HG02642 (cell line): ENCODE measurements at regions not wholly inside any gene's neighbourhood (a gene's known extent, or its start where the extent isn't known, plus 50 kb on each side); places are given as distances from the start of the nearest gene placed in this dataset.

Experiments used
- ATAC-seq: cut with Tn5 transposase; IDR thresholded peaks from one replicate; pipeline ENCODE4 v1.9.1; 2021; ENCODE audit warnings: mild to moderate bottlenecking; ENCODE audit not compliant: unreplicated experiment, poor library complexity

- no peak for ATAC-seq
Observed at GRCh38 chr13:55347528-55347927, 1793.2 kb upstream of the PRR20A start.

GRCh38 chr13:55359067-55359466 lies 1781.7 kb upstream of the PRR20A start:
- ATAC-seq: no peak

GRCh38 chr13:55361141-55361540 lies 1779.6 kb upstream of the PRR20A start:
- no peak for ATAC-seq

GRCh38 chr13:55366676-55367075 lies 1774.0 kb upstream of the PRR20A start:
- no peak for ATAC-seq

- ATAC-seq: no peak
Observed at GRCh38 chr13:55394470-55394869, 1746.2 kb upstream of the PRR20A start.

- ATAC-seq: no peak
Observed at GRCh38 chr13:55402870-55403269, 1737.8 kb upstream of the PRR20A start.

GRCh38 chr13:55403887-55404487 lies 1736.7 kb upstream of the PRR20A start:
- ATAC-seq: no peak

GRCh38 chr13:55410398-55411330 lies 1730.1 kb upstream of the PRR20A start:
- ATAC-seq: no peak

GRCh38 chr13:55418095-55418494 lies 1722.6 kb upstream of the PRR20A start:
- ATAC-seq: no peak

GRCh38 chr13:55432814-55433213 lies 1707.9 kb upstream of the PRR20A start:
- no peak for ATAC-seq

- no peak for ATAC-seq
Observed at GRCh38 chr13:55437162-55437561, 1703.6 kb upstream of the PRR20A start.

- ATAC-seq: no peak
Observed at GRCh38 chr13:55439450-55439849, 1701.3 kb upstream of the PRR20A start.

GRCh38 chr13:55440465-55441085 lies 1700.1 kb upstream of the PRR20A start:
- ATAC-seq: no peak

- no peak for ATAC-seq
Observed at GRCh38 chr13:55464222-55464621, 1676.5 kb upstream of the PRR20A start.

GRCh38 chr13:55467476-55467875 lies 1673.2 kb upstream of the PRR20A start:
- ATAC-seq: no peak

- no peak for ATAC-seq
Observed at GRCh38 chr13:55483626-55484158, 1657.0 kb upstream of the PRR20A start.

- no peak for ATAC-seq
Observed at GRCh38 chr13:55493297-55493696, 1647.4 kb upstream of the PRR20A start.

GRCh38 chr13:55497486-55497885 lies 1643.2 kb upstream of the PRR20A start:
- ATAC-seq: no peak

GRCh38 chr13:55500694-55501093 lies 1640.0 kb upstream of the PRR20A start:
- ATAC-seq: no peak

GRCh38 chr13:55516610-55517009 lies 1624.1 kb upstream of the PRR20A start:
- ATAC-seq: no peak

GRCh38 chr13:55517312-55517711 lies 1623.4 kb upstream of the PRR20A start:
- no peak for ATAC-seq
